HG02759 (cell line): ENCODE measurements at regions not wholly inside any gene's neighbourhood (a gene's known extent, or its start where the extent isn't known, plus 50 kb on each side); places are given as distances from the start of the nearest gene placed in this dataset.

ENCODE experiments used
- ATAC-seq: cut with Tn5 transposase; IDR thresholded peaks from one replicate; pipeline ENCODE4 v1.9.1; 2021; ENCODE audit warnings: mild to moderate bottlenecking, moderate library complexity; ENCODE audit not compliant: unreplicated experiment

GRCh38 chr3:104578558-104578957, 788.2 kb upstream of the ALCAM start:
- no peak for ATAC-seq

GRCh38 chr3:104582092-104582491, 784.6 kb upstream of the ALCAM start:
- ATAC-seq, result no peak

GRCh38 chr3:104584682-104585081, 782.0 kb upstream of the ALCAM start:
- ATAC-seq, result no peak

GRCh38 chr3:104586344-104586743, 780.4 kb upstream of the ALCAM start:
- no peak for ATAC-seq

- ATAC-seq, result no peak
These were observed 778.3 kb upstream of the ALCAM start for GRCh38 chr3:104588442-104588841.

GRCh38 chr3:104591776-104592175, 774.9 kb upstream of the ALCAM start:
- no peak for ATAC-seq

GRCh38 chr3:104594491-104594890, 772.2 kb upstream of the ALCAM start:
- ATAC-seq, result no peak

- no peak for ATAC-seq
These were observed 770.7 kb upstream of the ALCAM start for GRCh38 chr3:104596054-104596453.

- ATAC-seq, result peak; percentile 98
These were observed 770.2 kb upstream of the ALCAM start for GRCh38 chr3:104596551-104596950.

GRCh38 chr3:104598848-104599511, 767.7 kb upstream of the ALCAM start:
- ATAC-seq, result no peak

- no peak for ATAC-seq
These were observed 762.2 kb upstream of the ALCAM start for GRCh38 chr3:104604326-104605010.

GRCh38 chr3:104606812-104607211, 759.9 kb upstream of the ALCAM start:
- ATAC-seq, result no peak

- no peak for ATAC-seq
These were observed 755.7 kb upstream of the ALCAM start for GRCh38 chr3:104610730-104611652.

- no peak for ATAC-seq
These were observed 754.5 kb upstream of the ALCAM start for GRCh38 chr3:104612218-104612617.

- ATAC-seq, result no peak
These were observed 752.1 kb upstream of the ALCAM start for GRCh38 chr3:104614564-104614963.

- ATAC-seq, result peak; percentile 81
These were observed 738.4 kb upstream of the ALCAM start for GRCh38 chr3:104628185-104628789.

- no peak for ATAC-seq
These were observed 737.7 kb upstream of the ALCAM start for GRCh38 chr3:104629038-104629437.

GRCh38 chr3:104631254-104631653, 735.5 kb upstream of the ALCAM start:
- no peak for ATAC-seq

GRCh38 chr3:104632521-104632920, 734.2 kb upstream of the ALCAM start:
- no peak for ATAC-seq

- ATAC-seq, result no peak
These were observed 733.8 kb upstream of the ALCAM start for GRCh38 chr3:104632947-104633346.
